KOPT-K1 (cell line): ENCODE measurements at regions not wholly inside any gene's neighbourhood (a gene's known extent, or its start where the extent isn't known, plus 50 kb on each side); places are given as distances from the start of the nearest gene placed in this dataset.
"Not testable (repeated sequence)": the region's sequence is repeated elsewhere in the genome, so short reads cannot be mapped to it uniquely, and the experiment has no call there.

Source experiments
- H3K27ac ChIP-seq: fragments of 200-600 bp; sonication (generic); 2 replicates; pipeline ENCODE4 v1.5.1; 2016; ENCODE audit warnings: antibody characterized with exemption, mild to moderate bottlenecking, low read depth, low read length; ENCODE audit not compliant: poor library complexity, severe bottlenecking
- H3K36me3 ChIP-seq: fragments of 200-600 bp; sonication (generic); 2 replicates; pipeline ENCODE4 v1.5.1; 2017; ENCODE audit warnings: antibody characterized with exemption, mild to moderate bottlenecking, low read length, moderate library complexity; ENCODE audit not compliant: insufficient read depth
- H3K9me3 ChIP-seq: fragments of 200-600 bp; sonication (generic); 2 replicates; pipeline ENCODE4 v1.5.1; 2017; ENCODE audit warnings: antibody characterized with exemption, low read length, mild to moderate bottlenecking; ENCODE audit not compliant: insufficient read depth, poor library complexity, severe bottlenecking

DNA sequence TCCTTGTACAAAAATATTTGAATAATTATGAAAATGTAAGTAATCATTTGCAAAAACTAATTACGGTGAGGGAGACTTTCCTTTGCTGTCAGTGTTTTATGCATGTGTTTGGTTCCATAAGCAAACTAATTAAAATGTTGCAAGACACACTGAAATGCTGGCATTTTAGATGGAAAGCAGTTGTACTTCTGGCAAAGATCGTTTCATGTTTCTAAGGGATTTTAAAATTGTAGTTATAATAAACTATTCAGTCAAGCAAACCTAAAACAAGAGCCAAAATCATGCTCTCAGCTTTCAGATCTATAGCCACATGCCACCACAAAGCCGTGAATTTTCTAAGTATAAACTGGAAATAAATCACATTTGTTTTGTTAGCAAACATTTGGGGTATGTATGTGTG, 240.1 kb upstream of the ZNF385D start:
- Histone ChIP-seq H3K27ac (no peak overlapping the region), H3K36me3 (no peaks in the 10 kb centered on the region), H3K9me3 (no peaks in the 10 kb centered on the region)

DNA sequence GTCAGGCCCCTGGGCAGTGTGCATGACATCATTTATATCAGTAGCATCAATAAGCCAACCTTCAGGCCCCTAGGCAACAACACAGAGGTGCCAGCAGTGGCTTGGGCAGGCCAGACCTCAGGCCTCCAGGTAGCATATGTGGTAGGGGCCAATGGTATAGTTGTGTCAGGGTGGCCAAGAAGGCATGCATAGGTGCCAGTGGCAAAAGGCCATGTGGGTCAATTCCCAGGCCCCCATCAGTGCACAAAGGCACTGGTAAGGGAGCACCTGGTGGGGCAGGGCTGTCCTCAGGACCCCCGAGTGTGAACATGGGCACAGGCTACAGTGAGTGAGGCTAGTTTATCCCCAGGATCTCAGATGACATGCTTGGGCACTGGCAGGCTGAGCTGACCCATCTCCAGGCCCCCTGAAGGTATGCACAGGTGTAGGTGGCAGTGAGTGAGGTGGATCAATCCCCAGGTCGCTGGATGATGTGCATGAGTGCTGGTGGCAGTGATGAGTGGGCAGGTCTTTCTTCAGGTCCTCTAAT, 244.1 kb upstream of the ZNF385D start:
- Histone ChIP-seq H3K9me3 (no peaks in the 10 kb centered on the region), H3K36me3 (no peaks in the 10 kb centered on the region), H3K27ac (no peak overlapping the region)

GRCh38 chr3:22007368-22007767, 256.4 kb upstream of the ZNF385D start:
- no peak overlapping the region for H3K27ac ChIP-seq
- no peaks in the 10 kb centered on the region for H3K36me3 ChIP-seq
- H3K9me3 ChIP-seq: no peaks in the 10 kb centered on the region

GRCh38 chr3:22010997-22011396, 260.0 kb upstream of the ZNF385D start:
- Histone ChIP-seq H3K27ac (no peak overlapping the region), H3K9me3 (no peaks in the 10 kb centered on the region), H3K36me3 (no peaks in the 10 kb centered on the region)

- Histone ChIP-seq H3K9me3 (no peaks in the 10 kb centered on the region), H3K36me3 (no peaks in the 10 kb centered on the region), H3K27ac (no peak overlapping the region)
Measured at GRCh38 chr3:22012471-22012870, 261.5 kb upstream of the ZNF385D start.

DNA sequence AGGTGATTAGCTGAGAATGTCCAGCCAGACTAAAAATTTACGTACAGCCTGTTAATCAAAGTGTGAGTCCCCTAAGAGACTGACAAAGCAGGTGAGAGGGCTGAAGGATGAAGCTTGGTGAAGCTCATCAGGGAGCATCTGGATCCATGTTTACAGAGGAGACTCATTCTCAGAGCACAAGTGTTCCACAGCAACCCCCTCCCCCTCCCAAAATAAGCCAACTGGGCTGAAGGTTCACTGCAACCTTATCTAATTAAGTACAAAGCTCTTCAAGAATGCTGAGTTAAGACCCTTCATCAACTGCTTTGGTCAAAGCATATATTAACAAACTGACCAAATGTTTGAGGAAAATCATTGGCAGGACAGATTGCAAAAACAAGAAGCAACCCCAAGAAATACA, 262.6 kb upstream of the ZNF385D start:
- H3K9me3 ChIP-seq: no peaks in the 10 kb centered on the region
- H3K27ac ChIP-seq: no peak overlapping the region

DNA sequence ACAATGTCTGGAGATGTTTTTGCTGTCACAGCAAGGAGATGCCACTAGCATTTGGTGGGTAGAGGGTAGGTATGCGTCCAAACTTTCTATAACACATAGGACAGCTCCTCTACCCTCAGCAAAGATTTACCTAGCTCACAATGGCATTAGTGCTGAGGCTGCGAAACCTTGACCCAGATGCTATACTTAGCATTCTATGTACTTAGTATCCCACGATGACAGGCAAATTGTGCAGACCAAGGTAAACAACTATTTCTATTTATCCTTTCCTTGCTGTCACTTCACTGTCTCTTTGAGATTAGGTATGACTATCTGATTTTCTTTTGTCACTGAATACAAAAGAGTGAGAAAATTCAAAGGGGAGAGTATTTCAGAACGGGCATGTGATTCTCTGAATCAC, 265.2 kb upstream of the ZNF385D start:
- H3K27ac ChIP-seq: no peak overlapping the region
- no peaks in the 10 kb centered on the region for H3K36me3 ChIP-seq
- no peaks in the 10 kb centered on the region for H3K9me3 ChIP-seq

More for the DNA sequence above, 262.6 kb upstream of the ZNF385D start:
- no peaks in the 10 kb centered on the region for H3K36me3 ChIP-seq

- H3K36me3 ChIP-seq, H3K27ac ChIP-seq, H3K9me3 ChIP-seq: not testable (repeated sequence)
Measured at GRCh38 chr3:22024638-22025037, 273.6 kb upstream of the ZNF385D start.

- H3K27ac ChIP-seq: no peak overlapping the region
- H3K36me3 ChIP-seq: no peaks in the 10 kb centered on the region
- H3K9me3 ChIP-seq: no peaks in the 10 kb centered on the region
Measured at GRCh38 chr3:22029480-22029879, 278.5 kb upstream of the ZNF385D start.

- H3K9me3 ChIP-seq: no peaks in the 10 kb centered on the region
- no peaks in the 10 kb centered on the region for H3K36me3 ChIP-seq
- no peak overlapping the region for H3K27ac ChIP-seq
Measured at GRCh38 chr3:22039161-22039560, 288.2 kb upstream of the ZNF385D start.

- Histone ChIP-seq H3K9me3 (no peaks in the 10 kb centered on the region), H3K27ac (no peak overlapping the region), H3K36me3 (no peaks in the 10 kb centered on the region)
Measured at GRCh38 chr3:22040150-22040549, 289.1 kb upstream of the ZNF385D start.

- Histone ChIP-seq H3K9me3 (no peaks in the 10 kb centered on the region), H3K27ac (no peak overlapping the region), H3K36me3 (no peaks in the 10 kb centered on the region)
Measured at GRCh38 chr3:22045882-22046281, 294.9 kb upstream of the ZNF385D start.

GRCh38 chr3:22063500-22063899, 312.5 kb upstream of the ZNF385D start:
- H3K27ac ChIP-seq: no peak overlapping the region
- no peaks in the 10 kb centered on the region for H3K9me3 ChIP-seq
- H3K36me3 ChIP-seq: no peaks in the 10 kb centered on the region

- H3K27ac ChIP-seq: no peak overlapping the region
- no peaks in the 10 kb centered on the region for H3K9me3 ChIP-seq
- no peaks in the 10 kb centered on the region for H3K36me3 ChIP-seq
Measured at GRCh38 chr3:22068619-22069018, 317.6 kb upstream of the ZNF385D start.

GRCh38 chr3:22088204-22088603, 337.2 kb upstream of the ZNF385D start:
- H3K27ac ChIP-seq: no peak overlapping the region
- no peaks in the 10 kb centered on the region for H3K36me3 ChIP-seq
- H3K9me3 ChIP-seq: no peaks in the 10 kb centered on the region

DNA sequence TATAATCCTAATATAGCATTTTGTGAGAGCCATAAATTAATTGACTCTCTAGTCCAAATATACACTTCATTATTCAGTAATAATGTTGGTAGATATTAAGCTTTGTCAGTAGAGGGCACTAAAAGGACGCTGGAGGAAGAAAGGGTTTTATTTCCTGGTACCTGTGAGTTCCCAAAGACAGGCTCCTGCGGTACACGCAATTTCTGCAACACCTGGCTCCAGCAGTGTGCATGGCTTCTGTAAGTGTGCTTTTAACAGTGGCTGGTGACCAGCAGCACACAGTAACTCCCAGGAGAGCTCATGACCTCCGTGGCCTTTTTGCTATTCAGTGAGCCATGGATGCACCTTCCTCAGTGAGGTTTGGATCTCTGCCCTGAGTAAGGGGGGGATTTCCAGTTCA, 338.3 kb upstream of the ZNF385D start:
- Histone ChIP-seq H3K9me3 (no peaks in the 10 kb centered on the region), H3K36me3 (no peaks in the 10 kb centered on the region), H3K27ac (no peak overlapping the region)

DNA sequence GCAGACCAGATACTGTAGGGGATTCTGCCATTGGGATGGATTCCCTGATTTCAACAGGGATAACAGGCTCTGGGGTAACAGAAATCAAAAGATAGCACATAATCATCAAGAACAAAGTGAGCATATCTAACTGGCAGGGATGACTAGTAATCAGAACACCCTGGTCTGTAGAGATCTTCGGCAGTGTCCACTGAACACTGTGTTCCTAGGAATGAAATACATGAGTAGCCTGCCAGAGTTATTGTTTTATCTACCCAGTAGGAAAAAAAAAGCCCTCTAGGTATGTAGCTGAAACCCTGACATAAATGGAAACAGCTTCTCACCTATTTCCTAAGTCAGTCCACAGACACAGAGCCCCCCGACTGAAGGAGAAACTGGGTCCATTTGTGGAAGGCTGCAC, 340.3 kb upstream of the ZNF385D start:
- Histone ChIP-seq H3K27ac (no peak overlapping the region), H3K9me3 (no peaks in the 10 kb centered on the region), H3K36me3 (no peaks in the 10 kb centered on the region)
